ENCODE measurements at regions not wholly inside any gene's neighbourhood (a gene's known extent, or its start where the extent isn't known, plus 50 kb on each side); places are given as distances from the start of the nearest gene placed in this dataset.

DNA sequence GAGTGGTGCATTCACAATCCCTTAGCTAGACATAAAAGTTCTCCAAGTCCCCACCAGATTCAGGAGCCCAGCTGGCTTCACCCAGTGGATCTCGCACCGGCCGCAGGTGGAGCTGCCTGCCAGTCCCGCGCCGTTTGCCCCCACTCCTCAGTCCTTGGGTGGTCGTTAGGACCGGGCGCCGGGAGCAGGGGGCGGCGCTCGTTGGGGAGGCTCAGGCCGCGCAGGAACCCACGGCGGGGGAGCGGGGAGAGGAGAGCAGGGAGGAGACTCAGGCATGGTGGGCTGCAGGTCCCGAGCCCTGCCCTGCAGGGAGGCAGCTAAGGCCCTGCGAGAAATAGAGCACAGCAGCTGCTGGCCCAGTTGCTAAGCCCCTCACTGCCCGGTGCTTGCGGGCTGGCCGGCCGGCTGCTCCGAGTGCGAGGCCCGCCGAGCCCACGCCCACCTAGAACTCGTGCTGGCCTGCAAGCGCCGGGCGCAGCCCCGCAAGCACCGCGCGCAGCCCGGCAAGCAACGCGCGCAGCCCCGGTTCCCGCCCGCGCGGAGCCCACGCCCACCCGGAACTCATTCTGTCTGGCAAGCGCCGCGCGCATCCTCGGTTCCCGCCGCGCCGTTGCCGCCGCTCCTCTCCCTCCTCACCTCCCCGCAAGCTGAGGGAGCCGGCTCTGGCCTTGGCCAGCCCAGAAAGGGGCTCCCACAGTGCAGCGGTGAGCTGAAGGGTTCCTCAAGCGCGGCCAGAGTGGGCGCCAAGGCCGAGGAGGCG lies 153.5 kb downstream of the SLC7A11 start:
- TF ChIP-seq, protein P1, sequence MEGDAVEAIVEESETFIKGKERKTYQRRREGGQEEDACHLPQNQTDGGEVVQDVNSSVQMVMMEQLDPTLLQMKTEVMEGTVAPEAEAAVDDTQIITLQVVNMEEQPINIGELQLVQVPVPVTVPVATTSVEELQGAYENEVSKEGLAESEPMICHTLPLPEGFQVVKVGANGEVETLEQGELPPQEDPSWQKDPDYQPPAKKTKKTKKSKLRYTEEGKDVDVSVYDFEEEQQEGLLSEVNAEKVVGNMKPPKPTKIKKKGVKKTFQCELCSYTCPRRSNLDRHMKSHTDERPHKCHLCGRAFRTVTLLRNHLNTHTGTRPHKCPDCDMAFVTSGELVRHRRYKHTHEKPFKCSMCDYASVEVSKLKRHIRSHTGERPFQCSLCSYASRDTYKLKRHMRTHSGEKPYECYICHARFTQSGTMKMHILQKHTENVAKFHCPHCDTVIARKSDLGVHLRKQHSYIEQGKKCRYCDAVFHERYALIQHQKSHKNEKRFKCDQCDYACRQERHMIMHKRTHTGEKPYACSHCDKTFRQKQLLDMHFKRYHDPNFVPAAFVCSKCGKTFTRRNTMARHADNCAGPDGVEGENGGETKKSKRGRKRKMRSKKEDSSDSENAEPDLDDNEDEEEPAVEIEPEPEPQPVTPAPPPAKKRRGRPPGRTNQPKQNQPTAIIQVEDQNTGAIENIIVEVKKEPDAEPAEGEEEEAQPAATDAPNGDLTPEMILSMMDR (IDR thresholded peaks at IDR 0.05): no peak
- TF ChIP-seq POLR2A (IDR thresholded peaks at IDR 0.05) (no peak), POLR2AphosphoS5 (IDR thresholded peaks at IDR 0.05) (no peak)

Data from upper lobe of left lung (tissue), 4 donors.